ENCODE measurements at regions not wholly inside any gene's neighbourhood (a gene's known extent, or its start where the extent isn't known, plus 50 kb on each side); places are given as distances from the start of the nearest gene placed in this dataset.

- Histone ChIP-seq H3K27me3 (ENCODE audit: insufficient read depth) (no peaks in the 10 kb centered on the region), H3F3A (replicated peaks; ENCODE audit: insufficient read depth) (no peaks in the 10 kb centered on the region), H3K36me3 (replicated peaks in 1 of 2; ENCODE audit: control insufficient read depth in 1 of 2, insufficient read depth in 2 of 2, low read length in 1 of 2) (no peaks in the 10 kb centered on the region), H3K9me2 (no peaks in the 10 kb centered on the region), H3K79me2 (ENCODE audit: insufficient read depth) (no peaks in the 10 kb centered on the region), H3K4me3 (ENCODE audit: low read depth in 2 of 2, low read length in 1 of 2) (no peak overlapping the region), H3K9ac (no peak overlapping the region), H3K4me1 (ENCODE audit: control insufficient read depth in 1 of 2, insufficient read depth in 2 of 2, low read depth in 1 of 2, low read length in 1 of 2) (peaks cover 0 to 6% of the 10 kb centered on the region in 2 experiments; a peak in 1 of 4 replicates), H3K9me3 (no peaks in the 10 kb centered on the region), H3K4me2 (no peak overlapping the region), H4K20me1 (ENCODE audit: insufficient read depth) (no peaks in the 10 kb centered on the region), H3K27ac (ENCODE audit: low read depth in 2 of 2, low read length in 1 of 2) (no peak overlapping the region), H2AFZ (ENCODE audit: low read depth) (no peak overlapping the region)
- 48% methylated on average over 21 of the region's 26 CpGs for WGBS (ENCODE audit: low lambda C conversion rate)
- ChIA-PET CTCF (no interaction called here), POLR2A (no interaction called here)
- DNase-seq: no peak
- no peak for TF ChIP-seq EZH2phosphoT487 (IDR thresholded peaks at IDR 0.05; ENCODE audit: borderline replicate concordance, low read depth)
- no peak for TF ChIP-seq YY1 (IDR thresholded peaks at IDR 0.05; ENCODE audit: low read depth)
- no peak for TF ChIP-seq FOXM1 (IDR thresholded peaks at IDR 0.05; ENCODE audit: low read depth)
- TF ChIP-seq EP300 (IDR thresholded peaks at IDR 0.05; ENCODE audit: borderline replicate concordance in 1 of 2, low read depth in 1 of 2, low read length in 1 of 2): no peak
- TF ChIP-seq ELF1 (IDR thresholded peaks at IDR 0.05): no peak
- no peak for TF ChIP-seq RCOR1 (IDR thresholded peaks at IDR 0.05; ENCODE audit: low read length)
- no peak for TF ChIP-seq NFIC (IDR thresholded peaks at IDR 0.05; ENCODE audit: borderline replicate concordance)
- no peak for TF ChIP-seq NRF1 (IDR thresholded peaks at IDR 0.05; ENCODE audit: low read depth, low read length)
- TF ChIP-seq JUND (IDR thresholded peaks at IDR 0.05): no peak
- no peak for TF ChIP-seq MEF2A (IDR thresholded peaks at IDR 0.05; ENCODE audit: borderline replicate concordance, low read depth)
- TF ChIP-seq USF2 (IDR thresholded peaks at IDR 0.05; ENCODE audit: borderline replicate concordance, low read depth, low read length): no peak
- TF ChIP-seq SIN3A (IDR thresholded peaks at IDR 0.05; ENCODE audit: borderline replicate concordance, low read depth, low read length): no peak
- TF ChIP-seq FOSL2 (IDR thresholded peaks at IDR 0.05; ENCODE audit: borderline replicate concordance, low read depth): no peak
- no peak for TF ChIP-seq GABPA (IDR thresholded peaks at IDR 0.05; ENCODE audit: low read depth)
- TF ChIP-seq MXI1 (IDR thresholded peaks at IDR 0.05; ENCODE audit: low read depth, low read length): no peak
- TF ChIP-seq POLR2AphosphoS5 (IDR thresholded peaks at IDR 0.05; ENCODE audit: low read depth, low read length): no peak
- no peak for TF ChIP-seq TCF12 (IDR thresholded peaks at IDR 0.05)
- TF ChIP-seq RXRA (IDR thresholded peaks at IDR 0.05; ENCODE audit: borderline replicate concordance, low read depth): no peak
- no peak for TF ChIP-seq CTCF (IDR thresholded peaks at IDR 0.05)
These were observed 205.1 kb downstream of the DLL1 start for GRCh38 chr6:170085475-170086401.

Measured in SK-N-SH (cell line).